ENCODE measurements at regions not wholly inside any gene's neighbourhood (a gene's known extent, or its start where the extent isn't known, plus 50 kb on each side); places are given as distances from the start of the nearest gene placed in this dataset.

DNA sequence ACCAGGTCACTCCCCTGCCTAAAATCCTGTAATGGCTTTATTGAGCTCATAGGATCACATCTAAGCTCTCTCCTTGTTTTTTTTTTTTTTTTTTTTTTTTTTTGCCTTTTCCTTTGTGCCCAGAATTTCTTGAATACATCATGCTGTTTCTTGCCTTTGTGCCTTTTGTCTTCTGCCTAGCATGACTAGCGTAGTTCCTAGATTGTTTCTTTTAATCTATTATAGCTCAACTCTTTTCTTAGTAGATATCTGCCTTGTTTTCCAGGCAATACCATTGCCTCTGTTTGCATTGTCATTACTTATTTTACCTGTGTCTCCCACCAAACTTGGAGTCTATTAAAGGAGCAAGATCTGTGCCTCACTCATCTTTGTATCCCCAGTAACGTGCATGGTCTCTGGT, 106.1 kb upstream of the C9orf72 start:
- Histone ChIP-seq H4K20me1 (replicated peaks; ENCODE audit: control insufficient read depth, extremely low read depth, insufficient read depth, low read length) (no peaks in the 10 kb centered on the region), H2AFZ (ENCODE audit: low read depth, low read length) (no peak overlapping the region), H3K36me3 (ENCODE audit: control insufficient read depth in 2 of 2, extremely low read depth in 1 of 2, insufficient read depth in 2 of 2, low read length in 2 of 2) (no peaks in the 10 kb centered on the region), H3K9me1 (replicated peaks; ENCODE audit: control insufficient read depth, extremely low read depth, insufficient read depth, low read length) (no peaks in the 10 kb centered on the region), H3K27ac (ENCODE audit: insufficient read depth, low read depth, low read length) (no peak overlapping the region), H3K9me3 (replicated peaks; ENCODE audit: control insufficient read depth, insufficient read depth, low read length) (no peaks in the 10 kb centered on the region), H3K4me3 (replicated peaks in 1 of 3; ENCODE audit: insufficient read depth in 1 of 3, low read depth in 1 of 3, low read length in 3 of 3) (no peak overlapping the region), H3K9ac (replicated peaks; ENCODE audit: extremely low read depth, insufficient read depth, low read length) (no peak overlapping the region), H3K27me3 (ENCODE audit: control insufficient read depth in 2 of 2, insufficient read depth in 2 of 2, low read length in 2 of 2) (no peaks in the 10 kb centered on the region), H3K4me1 (ENCODE audit: control insufficient read depth, extremely low read depth, insufficient read depth, low read length) (no peaks in the 10 kb centered on the region), H3K4me2 (ENCODE audit: insufficient read depth, low read length) (no peak overlapping the region), H3K79me2 (ENCODE audit: control insufficient read depth, insufficient read depth, low read length) (no peaks in the 10 kb centered on the region)
- no TSS peak for BruUV-seq (replicated peaks)
- TF ChIP-seq FOS (IDR thresholded peaks at IDR 0.05; ENCODE audit: borderline replicate concordance, insufficient read depth, low read length) (no peak), EZH2 (IDR thresholded peaks at IDR 0.05; ENCODE audit: borderline replicate concordance, low read depth, low read length, severe bottlenecking) (no peak), POLR2AphosphoS5 (IDR thresholded peaks at IDR 0.05; ENCODE audit: insufficient read depth, low read depth, low read length) (no peak), POLR2A (IDR thresholded peaks at IDR 0.05; ENCODE audit: low read depth, low read length) (no peak), GATA2 (IDR thresholded peaks at IDR 0.05; ENCODE audit: insufficient read depth, insufficient read length, low read depth, low read length) (no peak), MYC (IDR thresholded peaks at IDR 0.05; ENCODE audit: low read depth, low read length) (no peak), JUN (IDR thresholded peaks at IDR 0.05; ENCODE audit: borderline replicate concordance, insufficient read depth, insufficient read length, low read depth) (no peak)
- TF ChIP-seq, protein P1, sequence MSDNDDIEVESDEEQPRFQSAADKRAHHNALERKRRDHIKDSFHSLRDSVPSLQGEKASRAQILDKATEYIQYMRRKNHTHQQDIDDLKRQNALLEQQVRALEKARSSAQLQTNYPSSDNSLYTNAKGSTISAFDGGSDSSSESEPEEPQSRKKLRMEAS (IDR thresholded peaks at IDR 0.05; ENCODE audit: insufficient read depth, insufficient read length) = no peak
- TF ChIP-seq, protein P2, sequence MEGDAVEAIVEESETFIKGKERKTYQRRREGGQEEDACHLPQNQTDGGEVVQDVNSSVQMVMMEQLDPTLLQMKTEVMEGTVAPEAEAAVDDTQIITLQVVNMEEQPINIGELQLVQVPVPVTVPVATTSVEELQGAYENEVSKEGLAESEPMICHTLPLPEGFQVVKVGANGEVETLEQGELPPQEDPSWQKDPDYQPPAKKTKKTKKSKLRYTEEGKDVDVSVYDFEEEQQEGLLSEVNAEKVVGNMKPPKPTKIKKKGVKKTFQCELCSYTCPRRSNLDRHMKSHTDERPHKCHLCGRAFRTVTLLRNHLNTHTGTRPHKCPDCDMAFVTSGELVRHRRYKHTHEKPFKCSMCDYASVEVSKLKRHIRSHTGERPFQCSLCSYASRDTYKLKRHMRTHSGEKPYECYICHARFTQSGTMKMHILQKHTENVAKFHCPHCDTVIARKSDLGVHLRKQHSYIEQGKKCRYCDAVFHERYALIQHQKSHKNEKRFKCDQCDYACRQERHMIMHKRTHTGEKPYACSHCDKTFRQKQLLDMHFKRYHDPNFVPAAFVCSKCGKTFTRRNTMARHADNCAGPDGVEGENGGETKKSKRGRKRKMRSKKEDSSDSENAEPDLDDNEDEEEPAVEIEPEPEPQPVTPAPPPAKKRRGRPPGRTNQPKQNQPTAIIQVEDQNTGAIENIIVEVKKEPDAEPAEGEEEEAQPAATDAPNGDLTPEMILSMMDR (IDR thresholded peaks at IDR 0.05; ENCODE audit: extremely low read depth in 1 of 2, insufficient read depth in 1 of 2, low read depth in 1 of 2, low read length in 2 of 2) = no peak
- DNase-seq (ENCODE audit: low read depth, low spot score) = no peak
- no peak for FAIRE-seq
- POLR2A ChIA-PET = no interaction called here
- dilution Hi-C loops (cut with MboI; ENCODE audit: extremely low pct_ligation_motif_present, low sequenced_read_pairs) (no loop called here), intact Hi-C loops (cut with micrococcal nuclease) (no loop called here)
- CTCF ChIA-PET = no interaction called here
